HuH-7 (cell line): ENCODE measurements at regions not wholly inside any gene's neighbourhood (a gene's known extent, or its start where the extent isn't known, plus 50 kb on each side); places are given as distances from the start of the nearest gene placed in this dataset.

Experiments
- DNase-seq: peaks from one replicate; pipeline ENCODE4 v3.0.0; 2011; ENCODE audit warnings: low spot score

DNA sequence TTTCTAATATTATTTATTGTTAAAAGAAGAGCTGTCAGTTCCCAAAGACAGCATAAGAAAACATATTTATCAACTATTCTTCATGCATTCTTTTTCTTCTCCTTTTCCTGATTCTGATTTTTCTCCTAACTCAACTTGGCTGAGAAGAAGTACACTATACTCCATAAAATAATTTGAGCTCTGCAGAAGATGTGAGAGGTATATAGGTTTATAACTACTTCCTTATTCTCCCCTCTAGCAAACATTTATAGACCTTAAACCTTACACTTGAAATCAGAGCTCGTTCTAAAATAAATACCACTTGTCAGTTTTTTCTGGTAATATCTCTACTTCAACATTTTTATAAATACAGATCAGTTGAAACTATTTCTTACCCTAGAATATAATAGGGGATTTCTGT, 724.8 kb upstream of the GRAMD2B start:
- DNase-seq: no peak

DNA sequence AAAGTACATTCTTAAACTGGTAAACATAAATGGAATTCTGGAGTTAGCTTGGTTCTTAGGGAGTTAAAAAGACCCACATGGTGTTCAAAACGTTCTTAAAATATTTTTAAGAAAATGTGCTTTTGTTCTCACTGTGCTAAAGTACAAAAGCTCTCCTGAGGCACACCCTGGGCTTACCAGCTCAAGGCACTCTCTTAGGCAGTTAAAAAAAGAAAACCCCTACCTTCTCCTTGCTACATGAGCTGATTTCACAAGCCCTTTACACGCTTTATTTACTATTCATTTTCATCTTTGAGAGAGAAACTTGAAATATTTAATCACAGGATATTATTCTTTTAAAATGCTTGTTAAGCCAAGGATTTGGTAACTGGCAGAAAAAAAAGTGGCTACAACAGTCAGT, 723.3 kb upstream of the GRAMD2B start:
- no peak for DNase-seq

DNA sequence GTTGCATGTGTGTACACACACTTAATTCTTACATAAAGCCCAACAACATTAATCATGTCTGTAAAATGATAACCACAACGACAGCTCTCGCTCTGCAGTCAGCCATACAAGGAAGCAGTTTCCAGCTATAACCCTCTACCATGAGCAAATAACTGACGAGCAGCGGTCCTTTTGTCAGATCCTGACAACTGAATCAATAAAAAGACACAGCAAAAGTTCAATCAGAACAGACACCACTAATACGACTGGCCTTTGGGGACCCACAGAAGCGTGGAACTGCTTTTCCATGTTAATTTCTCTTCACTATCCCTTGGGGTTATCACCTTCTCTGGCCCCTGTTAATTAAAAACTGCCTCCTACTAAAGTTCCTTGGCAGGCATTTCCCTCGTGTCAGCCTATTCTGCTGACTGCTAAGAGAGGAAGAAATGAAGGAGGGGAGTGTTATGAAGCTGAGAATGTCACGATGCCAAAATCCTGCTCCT, 722.8 kb upstream of the GRAMD2B start:
- DNase-seq: no peak

DNA sequence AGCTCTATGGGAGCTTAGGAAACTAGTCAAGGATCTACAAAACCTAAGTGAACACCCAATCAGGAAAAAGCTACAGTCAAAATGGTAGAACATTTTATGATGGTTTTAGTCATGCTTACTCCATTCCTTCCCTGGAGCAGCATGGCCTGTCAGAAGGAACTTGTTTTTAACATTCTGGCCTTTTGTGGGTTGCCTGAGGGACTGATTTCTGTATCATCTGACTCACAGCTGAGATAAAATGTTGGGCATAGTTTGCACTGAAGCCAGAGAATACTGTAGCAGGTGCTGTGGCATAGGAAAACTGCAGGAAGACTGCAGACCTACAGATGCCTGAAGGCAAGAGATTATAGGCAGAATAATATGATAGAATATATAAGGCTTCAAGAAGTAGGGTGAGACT, 719.6 kb upstream of the GRAMD2B start:
- DNase-seq: no peak

DNA sequence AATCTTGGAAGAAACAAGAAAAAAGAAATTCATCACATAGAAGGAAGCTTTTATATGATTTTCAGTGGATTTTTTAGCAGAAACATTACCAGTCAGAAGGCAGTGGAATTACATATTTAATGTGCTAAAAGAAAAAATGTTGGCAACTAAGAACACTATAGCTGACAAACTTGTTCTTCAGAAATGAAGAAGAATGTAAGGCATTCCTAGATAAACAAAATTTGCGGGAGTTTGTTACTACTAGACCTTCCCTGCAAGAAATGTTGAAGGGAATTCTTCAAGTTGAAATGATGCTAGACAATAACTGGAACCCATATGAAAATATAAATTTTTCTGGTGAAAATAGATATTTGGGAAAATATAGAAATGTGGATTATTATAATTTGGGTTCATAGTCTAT, 718.3 kb upstream of the GRAMD2B start:
- no peak for DNase-seq

DNA sequence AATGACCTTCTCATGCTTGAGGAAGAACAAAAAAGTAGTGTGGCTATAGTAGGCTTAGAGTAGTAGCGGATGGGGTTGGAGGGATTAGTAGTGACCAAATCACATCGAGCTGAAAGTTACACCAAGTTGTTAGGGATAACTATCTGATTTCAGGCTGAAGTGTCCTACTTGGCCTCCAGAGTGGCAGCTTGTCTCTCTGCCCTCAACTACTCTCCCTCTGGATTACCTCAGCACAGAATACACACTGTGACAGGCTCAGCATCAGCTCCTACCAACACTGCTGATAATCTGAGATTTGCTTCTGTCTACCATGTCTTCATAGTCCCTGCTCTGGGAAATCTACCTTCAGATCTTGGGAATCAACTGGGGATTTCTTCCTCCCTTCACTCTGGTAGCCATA, 714.6 kb upstream of the GRAMD2B start:
- no peak for DNase-seq

GRCh38 chr5:125710745-125711144, 712.5 kb upstream of the GRAMD2B start:
- DNase-seq: no peak

GRCh38 chr5:125712397-125712796, 710.8 kb upstream of the GRAMD2B start:
- DNase-seq: no peak

DNA sequence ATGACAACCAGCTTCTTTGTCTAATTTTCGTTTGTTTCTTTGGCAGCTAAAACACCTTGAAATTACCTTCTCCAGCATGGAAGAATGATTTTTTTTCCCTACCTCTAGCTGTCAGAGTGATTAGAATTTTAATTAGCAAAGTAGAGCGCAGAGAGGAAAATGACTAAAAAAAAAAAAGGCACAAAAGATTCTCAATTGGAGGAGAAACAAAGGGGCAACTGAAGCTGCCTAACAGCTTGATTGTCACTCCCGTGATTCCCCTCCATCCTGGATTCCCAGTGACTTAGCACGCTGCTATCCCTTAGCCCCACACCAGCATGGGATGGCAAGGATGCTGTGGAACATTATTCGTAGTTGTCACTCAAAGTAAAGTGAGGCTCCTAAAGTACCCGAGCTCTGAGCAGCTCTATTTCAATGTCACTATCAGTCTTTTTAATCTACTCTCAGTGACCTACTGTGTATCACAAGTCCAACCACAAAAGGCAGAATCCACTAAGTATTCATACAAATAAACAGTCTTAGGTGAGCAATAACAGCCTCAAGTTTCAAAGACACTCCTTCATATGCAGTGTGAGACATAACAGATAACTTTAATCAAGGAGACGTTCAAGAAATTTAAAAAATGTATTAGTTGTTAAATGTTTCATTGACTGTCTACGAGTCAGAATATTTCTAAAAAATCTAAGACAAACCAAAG, 710.0 kb upstream of the GRAMD2B start:
- no peak for DNase-seq

- no peak for DNase-seq
These were observed 708.0 kb upstream of the GRAMD2B start for GRCh38 chr5:125715216-125715615.

DNA sequence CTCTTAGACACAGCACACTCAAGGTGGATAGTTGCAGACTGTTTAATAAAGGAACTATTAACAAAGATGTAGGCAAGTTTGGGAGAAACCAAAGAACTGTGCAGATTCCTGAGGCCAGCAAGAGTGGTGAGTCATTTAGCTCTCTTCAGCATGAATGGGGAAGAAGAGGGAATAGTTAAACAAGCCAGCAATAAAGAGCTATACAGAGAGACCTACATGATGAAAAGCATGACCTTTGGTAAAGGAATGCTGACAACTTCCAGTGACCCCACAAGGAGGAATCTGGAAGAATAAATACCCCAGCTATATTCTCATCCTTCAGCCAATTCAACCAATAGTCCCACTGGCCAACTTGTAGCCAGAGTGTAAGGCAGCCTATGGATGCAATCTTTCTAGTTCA, 706.0 kb upstream of the GRAMD2B start:
- DNase-seq: no peak

GRCh38 chr5:125719681-125720347, 703.4 kb upstream of the GRAMD2B start:
- peak; percentile 7 for DNase-seq

- no peak for DNase-seq
These were observed 702.9 kb upstream of the GRAMD2B start for GRCh38 chr5:125720348-125720685.

- no peak for DNase-seq
These were observed 702.5 kb upstream of the GRAMD2B start for GRCh38 chr5:125720721-125721120.

GRCh38 chr5:125722550-125722949, 700.7 kb upstream of the GRAMD2B start:
- no peak for DNase-seq

GRCh38 chr5:125725691-125726090, 697.5 kb upstream of the GRAMD2B start:
- no peak for DNase-seq

DNA sequence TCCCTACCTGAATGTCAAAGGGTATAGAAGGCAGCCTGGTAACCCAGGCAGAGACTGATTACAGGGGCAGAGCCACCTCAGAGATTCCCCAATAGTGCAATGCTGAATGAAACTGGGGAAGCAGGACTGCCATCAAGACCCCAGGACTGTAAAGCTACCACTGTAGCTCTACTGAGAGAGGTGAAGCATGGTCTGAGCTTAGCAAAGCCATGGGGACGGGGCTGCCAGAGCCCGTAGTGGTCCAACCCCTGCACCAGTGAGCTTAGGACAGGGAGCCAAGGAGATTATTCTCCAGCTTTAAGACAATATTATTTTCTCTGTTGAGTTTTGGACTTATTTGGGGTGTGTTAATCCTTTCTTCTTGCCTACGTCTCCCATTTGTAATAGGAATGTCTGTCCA, 679.3 kb upstream of the GRAMD2B start:
- no peak for DNase-seq

GRCh38 chr5:125746917-125747316, 676.3 kb upstream of the GRAMD2B start:
- no peak for DNase-seq

DNA sequence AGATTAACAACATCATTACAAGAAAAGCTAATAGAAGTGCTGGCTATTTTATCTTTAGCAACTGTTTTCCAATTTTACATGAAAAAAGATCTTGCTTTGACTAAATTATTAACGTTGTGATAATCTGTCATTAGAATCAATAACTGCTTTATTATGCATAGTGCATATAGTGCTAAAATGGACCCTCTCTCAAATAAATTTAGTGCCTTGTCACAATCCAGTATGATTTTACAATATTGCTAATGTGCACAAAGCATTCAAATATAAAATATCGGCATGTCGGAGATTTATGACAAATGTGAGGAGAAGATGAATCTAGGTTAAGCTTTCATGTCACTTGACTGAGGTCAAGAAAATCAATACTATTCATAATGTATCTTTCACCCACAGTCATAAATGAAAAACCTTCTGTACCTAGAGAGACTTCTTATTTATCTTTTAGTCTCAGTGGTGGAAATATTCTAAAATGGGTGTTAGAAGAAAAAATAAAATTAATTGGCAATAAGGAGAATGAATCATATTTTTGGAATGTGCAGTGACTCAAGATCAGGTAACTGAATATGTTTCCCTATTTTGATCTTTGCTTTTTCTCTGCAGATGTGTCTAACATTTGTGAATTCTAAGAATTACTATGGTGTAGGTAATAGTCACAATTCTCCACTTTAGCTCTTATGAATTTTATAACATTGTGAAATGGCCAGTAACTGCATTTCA, 672.9 kb upstream of the GRAMD2B start:
- no peak for DNase-seq

DNA sequence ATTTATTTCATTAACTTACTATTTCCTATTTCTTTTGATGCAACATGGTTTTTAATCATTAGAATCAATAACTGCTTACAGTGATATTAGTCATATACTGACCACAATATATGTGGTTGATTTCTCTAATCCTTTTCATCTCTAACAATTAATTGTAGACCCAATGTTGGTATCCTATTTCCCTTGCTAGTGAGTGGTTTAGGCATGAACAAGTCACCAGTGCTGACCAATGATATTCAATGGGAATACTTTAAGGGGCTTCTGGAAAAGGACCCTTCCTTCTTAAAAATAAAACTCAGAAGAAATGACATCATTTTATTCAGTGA, 672.4 kb upstream of the GRAMD2B start:
- no peak for DNase-seq

- no peak for DNase-seq
These were observed 666.8 kb upstream of the GRAMD2B start for GRCh38 chr5:125756456-125756855.

DNA sequence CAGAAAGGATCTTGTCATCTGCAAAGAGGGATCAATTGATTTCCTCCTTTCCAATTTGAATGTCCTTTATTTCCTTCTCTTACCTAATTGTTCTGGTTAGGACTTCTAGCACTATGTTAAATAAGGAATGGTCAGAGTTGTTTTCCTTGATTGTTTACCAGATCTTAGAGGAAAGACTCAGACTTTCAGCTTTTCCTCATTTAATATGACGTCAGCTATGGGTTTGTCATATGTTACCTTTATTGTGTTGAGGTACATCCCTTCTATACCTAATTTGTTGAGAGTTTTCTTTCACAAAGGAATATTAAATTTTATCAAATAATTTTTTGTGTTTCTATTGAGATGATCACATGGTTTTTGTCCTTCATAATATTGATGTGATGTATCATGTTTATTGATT, 656.5 kb upstream of the GRAMD2B start:
- no peak for DNase-seq

DNA sequence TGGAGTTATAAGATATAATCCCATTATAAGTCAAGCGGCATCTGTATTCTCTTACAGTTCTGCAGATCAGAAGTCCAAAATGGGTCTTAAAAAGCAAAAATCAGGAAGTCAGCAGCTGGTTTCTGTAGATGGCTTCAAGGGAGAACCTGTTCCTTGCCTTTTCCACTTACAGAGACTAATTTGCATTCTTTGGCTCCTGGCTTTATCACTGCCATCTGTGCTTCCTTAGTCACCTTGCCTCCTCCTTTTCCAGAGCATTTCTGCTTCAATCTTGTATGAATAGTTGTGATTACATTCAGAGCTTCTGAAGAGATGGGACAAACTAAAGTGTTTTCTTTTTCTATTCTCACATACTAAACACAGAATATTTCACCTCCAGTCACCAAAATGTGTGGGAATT, 647.3 kb upstream of the GRAMD2B start:
- DNase-seq: no peak
